ENCODE measurements at regions not wholly inside any gene's neighbourhood (a gene's known extent, or its start where the extent isn't known, plus 50 kb on each side); places are given as distances from the start of the nearest gene placed in this dataset.

DNA sequence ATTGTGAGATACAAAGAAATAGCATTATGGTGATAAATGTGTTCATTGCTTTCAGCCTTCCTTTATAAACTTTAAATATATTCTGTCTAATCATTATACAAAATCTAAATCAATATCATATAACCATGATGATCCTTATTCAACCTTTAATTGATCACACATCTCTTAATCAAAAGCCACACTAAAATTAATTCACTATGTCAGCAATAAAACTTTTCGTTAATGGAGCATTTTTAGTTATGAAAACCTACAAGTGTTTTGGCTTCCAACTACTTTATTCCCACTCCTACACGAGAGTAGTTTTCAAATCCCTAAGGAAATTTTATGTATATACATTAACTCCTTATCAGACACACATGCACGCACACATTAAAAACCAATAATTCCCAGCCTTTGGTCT lies 530.2 kb downstream of the KCTD8 start:
- TF ChIP-seq, protein P1, sequence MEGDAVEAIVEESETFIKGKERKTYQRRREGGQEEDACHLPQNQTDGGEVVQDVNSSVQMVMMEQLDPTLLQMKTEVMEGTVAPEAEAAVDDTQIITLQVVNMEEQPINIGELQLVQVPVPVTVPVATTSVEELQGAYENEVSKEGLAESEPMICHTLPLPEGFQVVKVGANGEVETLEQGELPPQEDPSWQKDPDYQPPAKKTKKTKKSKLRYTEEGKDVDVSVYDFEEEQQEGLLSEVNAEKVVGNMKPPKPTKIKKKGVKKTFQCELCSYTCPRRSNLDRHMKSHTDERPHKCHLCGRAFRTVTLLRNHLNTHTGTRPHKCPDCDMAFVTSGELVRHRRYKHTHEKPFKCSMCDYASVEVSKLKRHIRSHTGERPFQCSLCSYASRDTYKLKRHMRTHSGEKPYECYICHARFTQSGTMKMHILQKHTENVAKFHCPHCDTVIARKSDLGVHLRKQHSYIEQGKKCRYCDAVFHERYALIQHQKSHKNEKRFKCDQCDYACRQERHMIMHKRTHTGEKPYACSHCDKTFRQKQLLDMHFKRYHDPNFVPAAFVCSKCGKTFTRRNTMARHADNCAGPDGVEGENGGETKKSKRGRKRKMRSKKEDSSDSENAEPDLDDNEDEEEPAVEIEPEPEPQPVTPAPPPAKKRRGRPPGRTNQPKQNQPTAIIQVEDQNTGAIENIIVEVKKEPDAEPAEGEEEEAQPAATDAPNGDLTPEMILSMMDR (IDR thresholded peaks at IDR 0.05) = no peak
- TF ChIP-seq POLR2A (IDR thresholded peaks at IDR 0.05) = no peak
